Psoas muscle (tissue), 7 donors: ENCODE measurements at regions not wholly inside any gene's neighbourhood (a gene's known extent, or its start where the extent isn't known, plus 50 kb on each side); places are given as distances from the start of the nearest gene placed in this dataset.

Experiments used
- ATAC-seq, 4 donors: fragments of 200-7000 bp; cut with Tn5 transposase; one replicate each; pipeline ENCODE4 v1.9.1; 2020; ENCODE audit warnings: moderate library complexity in 3 of 4, mild to moderate bottlenecking in 2 of 4
- DNase-seq, 2 donors: peaks; one replicate each; pipeline ENCODE4 v3.0.0-alpha.2; 2020
- H3K27ac ChIP-seq: fragments of 200-600 bp; one replicate; pipeline ENCODE4 v1.8.0; 2022
- H3K27me3 ChIP-seq, 3 donors: fragments of 200-600 bp in 1 of 3; one replicate each; pipeline versions ENCODE4 v1.6.1 to v1.8.0; 2013 to 2022; ENCODE audit warnings: low read length in 2 of 3, mild to moderate bottlenecking in 2 of 3, moderate library complexity in 1 of 3; ENCODE audit not compliant: insufficient read depth in 3 of 3
- H3K36me3 ChIP-seq, 2 donors: fragments of 200-600 bp in 1 of 2; one replicate each; pipeline versions ENCODE4 v1.6.1 to v1.8.0; 2013 to 2022; ENCODE audit warnings: low read depth in 1 of 2, mild to moderate bottlenecking in 1 of 2, moderate library complexity in 1 of 2; ENCODE audit not compliant: insufficient read depth in 1 of 2
- H3K4me1 ChIP-seq: fragments of 200-600 bp; one replicate; pipeline ENCODE4 v1.8.0; 2022
- H3K4me3 ChIP-seq: fragments of 200-600 bp; one replicate; pipeline ENCODE4 v1.8.0; 2022; ENCODE audit warnings: mild to moderate bottlenecking
- H3K9me3 ChIP-seq: fragments of 200-600 bp; one replicate; pipeline ENCODE4 v1.8.0; 2022
- CTCF ChIP-seq: fragments of 200-600 bp; IDR thresholded peaks from one replicate; pipeline ENCODE4 v1.8.0; 2022; ENCODE audit warnings: antibody characterized with exemption
- WGBS, 3 donors: extraction: QIAGEN DNeasy Blood & Tissue Kit; methylation state at CpG; one replicate each; pipeline versions ENCODE4 v1.1.6 to v1.1.7; 2013; 5-methylcytosine and 5-hydroxymethylcytosine counted together
- intact Hi-C, 2 donors: fragments of 100-400 bp; cut with DNase I; formaldehyde crosslinking; loops; one replicate each; pipeline versions ENCODE4 v1.11.0 to v1.14.2; 2022
- donor health status: healthy with polysubstance abuse.
- donor health status: DM: no; HTN: no; CAD: no; lungs with moderate emphysema.
- donor health status: Bipolar disorder and iron deficiency.
- donor health status: healthy.
- donor health status: DM: yes; HTN: yes; CAD: no.
- donor health status: DM: no; HTN: no; CAD: no.
- donor health status: DM: yes; HTN: yes; CAD: no.

- H3K4me3 ChIP-seq, result no peak overlapping the region
- intact Hi-C loops, result loop anchor here in 1 of 2 donors (2.0 to 10.0 kb wide), 3 partner anchors 119 to 235 kb away; partner anchors contain the start of gene RBPJ
- 46 to 62% (median 47%) methylated on average over 3 of the region's 3 CpGs for WGBS, 3 donors
- TF ChIP-seq CTCF, result no peak
- no peak for DNase-seq
- H3K27ac ChIP-seq, result peak overlapping the region; percentile 1
- no peaks in the 10 kb centered on the region for H3K36me3 ChIP-seq
- no peaks in the 10 kb centered on the region for H3K27me3 ChIP-seq
- H3K9me3 ChIP-seq, result peaks cover 2% of the 10 kb centered on the region
- peaks cover 44% of the 10 kb centered on the region for H3K4me1 ChIP-seq
- ATAC-seq, result peak in 2 of 4 donors; percentile 38 to 47
Observed at GRCh38 chr4:26085551-26085950, 171.5 kb downstream of the SMIM20 start.

- no peaks in the 10 kb centered on the region for H3K27me3 ChIP-seq
- DNase-seq (no peak), ATAC-seq (no peak)
- TF ChIP-seq CTCF, result no peak
- H3K4me3 ChIP-seq, result no peak overlapping the region
- peaks cover 43% of the 10 kb centered on the region for H3K4me1 ChIP-seq
- no peaks in the 10 kb centered on the region for H3K36me3 ChIP-seq
- intact Hi-C loops, result loop anchor here in 1 of 2 donors (5.0 to 10.0 kb wide), 2 partner anchors 118 to 170 kb away; no protein-coding TSS in a partner anchor
- 50 to 64% (median 52%) methylated on average over 10 of the region's 10 CpGs for whole genome bisulfite sequencing, 3 donors
- H3K27ac ChIP-seq, result peak overlapping the region; percentile 9
- peaks cover 10% of the 10 kb centered on the region for H3K9me3 ChIP-seq
Observed at GRCh38 chr4:26086621-26087441, 172.8 kb downstream of the SMIM20 start.

GRCh38 chr4:26088433-26088928 lies 174.5 kb downstream of the SMIM20 start:
- WGBS, 3 donors, result 21 to 36% (median 31%) methylated on average over 4 of the region's 4 CpGs
- no peak for TF ChIP-seq CTCF
- Histone ChIP-seq H3K27ac (peak overlapping the region; percentile 68), H3K4me1 (peaks cover 31% of the 10 kb centered on the region), H3K9me3 (peaks cover 10% of the 10 kb centered on the region), H3K4me3 (no peak overlapping the region), H3K27me3 (no peaks in the 10 kb centered on the region), H3K36me3 (no peaks in the 10 kb centered on the region)
- DNase-seq, result peak in 1 of 2 donors; percentile 62
- intact Hi-C loops, result loop anchor here in 1 of 2 donors (5.0 to 10.0 kb wide), 2 partner anchors 116 to 171 kb away; no protein-coding TSS in a partner anchor
- ATAC-seq, result peak; percentile 45 to 74 (median 65)

GRCh38 chr4:26093551-26093950 lies 179.5 kb downstream of the SMIM20 start:
- intact Hi-C loops, result no loop called here
- Histone ChIP-seq H3K9me3 (peaks cover 10% of the 10 kb centered on the region), H3K4me1 (no peaks in the 10 kb centered on the region), H3K4me3 (no peak overlapping the region), H3K36me3 (no peaks in the 10 kb centered on the region), H3K27ac (no peak overlapping the region), H3K27me3 (no peaks in the 10 kb centered on the region)
- WGBS, 3 donors, result 41 to 58% (median 44%) methylated on average over 3 of the region's 3 CpGs
- peak in 3 of 4 donors; percentile 28 to 43 (median 29) for ATAC-seq
- TF ChIP-seq CTCF, result no peak
- no peak for DNase-seq
